OCI-LY1 (cell line): ENCODE measurements at regions not wholly inside any gene's neighbourhood (a gene's known extent, or its start where the extent isn't known, plus 50 kb on each side); places are given as distances from the start of the nearest gene placed in this dataset.

ENCODE experiments used
- H2AFZ ChIP-seq: fragments of 200-600 bp; sonication (generic), shearing (Covaris generic); 2 replicates; pipeline ENCODE4 v1.6.0; 2014; ENCODE audit warnings: antibody characterized with exemption, mild to moderate bottlenecking, low read length
- H3F3A ChIP-seq: fragments of 200-600 bp; sonication (generic), shearing (Covaris generic); 2 replicates; pipeline ENCODE4 v1.6.0; 2014; ENCODE audit warnings: mild to moderate bottlenecking, antibody characterized with exemption, low read length, moderate library complexity; ENCODE audit not compliant: insufficient read depth
- H3K27ac ChIP-seq: fragments of 200-600 bp; sonication (generic); 2 replicates; pipeline ENCODE4 v1.5.1; 2014; ENCODE audit warnings: low read length, mixed run types, mild to moderate bottlenecking, low read depth; ENCODE audit not compliant: poor library complexity, severe bottlenecking
- H3K27me3 ChIP-seq: fragments of 200-600 bp; sonication (generic); 2 replicates; pipeline ENCODE4 v1.6.0; 2014; ENCODE audit warnings: antibody characterized with exemption, mild to moderate bottlenecking, low read length, moderate library complexity; ENCODE audit not compliant: insufficient read depth
- H3K36me3 ChIP-seq: fragments of 200-600 bp; sonication (generic); 2 replicates; pipeline ENCODE4 v1.6.1; 2014; ENCODE audit warnings: mild to moderate bottlenecking, antibody characterized with exemption, low read length, moderate library complexity, mixed read lengths; ENCODE audit not compliant: insufficient read depth
- H3K4me1 ChIP-seq: fragments of 200-600 bp; sonication (generic); 2 replicates; pipeline ENCODE4 v1.5.1; 2014; ENCODE audit warnings: mild to moderate bottlenecking, low read length, moderate library complexity; ENCODE audit not compliant: insufficient read depth, severe bottlenecking
- H3K4me2 ChIP-seq: fragments of 200-600 bp; sonication (generic), shearing (Covaris generic); 2 replicates; pipeline ENCODE4 v1.6.1; 2014; ENCODE audit warnings: low read length
- H3K4me3 ChIP-seq: fragments of 200-600 bp; sonication (generic); 2 replicates; pipeline ENCODE4 v1.5.1; 2014; ENCODE audit warnings: low read length, low read depth, mild to moderate bottlenecking, mixed read lengths; ENCODE audit not compliant: poor library complexity, severe bottlenecking
- H3K79me2 ChIP-seq: fragments of 200-600 bp; shearing (Covaris generic); 2 replicates; pipeline ENCODE4 v1.6.1; 2016; ENCODE audit warnings: mixed run types, low read length, mixed read lengths; ENCODE audit not compliant: insufficient read depth
- H3K9ac ChIP-seq: fragments of 200-600 bp; sonication (generic), shearing (Covaris generic); 2 replicates; pipeline ENCODE4 v1.6.1; 2014; ENCODE audit warnings: mild to moderate bottlenecking, low read length, mixed read lengths
- H3K9me2 ChIP-seq: fragments of 200-600 bp; sonication (generic), shearing (Covaris generic); 2 replicates; pipeline ENCODE4 v1.6.1; 2014; ENCODE audit warnings: low read depth, mild to moderate bottlenecking, low read length, mixed read lengths
- H3K9me3 ChIP-seq: fragments of 200-600 bp; shearing (Covaris generic); 2 replicates; pipeline ENCODE4 v1.6.1; 2014; ENCODE audit warnings: low read length, mixed read lengths
- H4K20me1 ChIP-seq: fragments of 200-600 bp; sonication (generic), shearing (Covaris generic); 2 replicates; pipeline ENCODE4 v1.6.0; 2016; ENCODE audit warnings: mild to moderate bottlenecking, low read length; ENCODE audit not compliant: insufficient read depth
- CTCF ChIP-seq: fragments of 200-600 bp; sonication (generic), shearing (Covaris generic); IDR thresholded peaks from 2 replicates; pipeline ENCODE4 v1.5.1; 2017; ENCODE audit warnings: mild to moderate bottlenecking, antibody characterized with exemption, low read length, moderate library complexity, mixed read lengths
- EZH2 ChIP-seq: fragments of 200-600 bp; sonication (generic), shearing (Covaris generic); IDR thresholded peaks from 2 replicates; pipeline ENCODE4 v1.8.0; 2017; ENCODE audit warnings: borderline replicate concordance, mixed run types, mild to moderate bottlenecking, antibody characterized with exemption, low read length, moderate library complexity, mixed read lengths

- Histone ChIP-seq H3K9me2 (no peaks in the 10 kb centered on the region), H3K36me3 (no peaks in the 10 kb centered on the region), H3F3A (no peaks in the 10 kb centered on the region), H3K9me3 (no peaks in the 10 kb centered on the region), H3K4me2 (no peak overlapping the region), H2AFZ (no peak overlapping the region), H3K27me3 (no peaks in the 10 kb centered on the region), H3K9ac (no peak overlapping the region), H4K20me1 (no peaks in the 10 kb centered on the region), H3K27ac (no peak overlapping the region), H3K4me3 (no peak overlapping the region), H3K79me2 (no peaks in the 10 kb centered on the region), H3K4me1 (no peaks in the 10 kb centered on the region)
- no peak for TF ChIP-seq CTCF
- TF ChIP-seq EZH2, result no peak
Measured at GRCh38 chr7:84809877-84810276, 377.0 kb downstream of the SEMA3D start.

GRCh38 chr7:84803979-84804378, 382.9 kb downstream of the SEMA3D start:
- H4K20me1 ChIP-seq, result no peaks in the 10 kb centered on the region
- no peak overlapping the region for H3K4me2 ChIP-seq
- H3K9ac ChIP-seq, result no peak overlapping the region
- H2AFZ ChIP-seq, result no peak overlapping the region
- no peaks in the 10 kb centered on the region for H3K36me3 ChIP-seq
- no peaks in the 10 kb centered on the region for H3K9me2 ChIP-seq
- H3F3A ChIP-seq, result no peaks in the 10 kb centered on the region
- no peak overlapping the region for H3K4me3 ChIP-seq
- no peak for TF ChIP-seq EZH2
- TF ChIP-seq CTCF, result no peak
- no peaks in the 10 kb centered on the region for H3K4me1 ChIP-seq
- no peak overlapping the region for H3K27ac ChIP-seq
- H3K27me3 ChIP-seq, result no peaks in the 10 kb centered on the region
- no peaks in the 10 kb centered on the region for H3K9me3 ChIP-seq
- no peaks in the 10 kb centered on the region for H3K79me2 ChIP-seq

DNA sequence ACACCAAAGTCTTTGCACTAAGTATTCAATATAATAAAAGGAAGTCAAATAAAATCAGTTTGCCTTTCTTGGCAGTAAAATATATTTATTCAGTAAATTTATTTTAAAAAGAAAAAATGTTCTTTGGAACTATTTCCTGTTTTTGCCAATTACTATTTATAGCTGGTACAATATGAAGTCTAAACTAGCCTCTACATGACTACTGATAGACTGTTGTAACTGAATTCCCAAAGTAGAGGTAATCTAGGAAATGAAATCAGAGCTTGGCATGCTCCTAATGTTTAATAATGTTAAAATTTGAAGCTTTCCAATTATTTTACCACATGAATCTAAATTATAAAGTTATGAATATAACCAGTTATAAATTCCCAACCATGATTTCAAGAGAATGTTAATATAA, 385.5 kb downstream of the SEMA3D start:
- H4K20me1 ChIP-seq, result no peaks in the 10 kb centered on the region
- TF ChIP-seq EZH2, result no peak
- H3K4me3 ChIP-seq, result no peak overlapping the region
- H3K9ac ChIP-seq, result no peak overlapping the region
- no peaks in the 10 kb centered on the region for H3K27me3 ChIP-seq
- no peaks in the 10 kb centered on the region for H3K9me2 ChIP-seq
- no peak overlapping the region for H3K4me2 ChIP-seq
- H3K79me2 ChIP-seq, result no peaks in the 10 kb centered on the region
- no peak overlapping the region for H3K27ac ChIP-seq
- H3K4me1 ChIP-seq, result no peaks in the 10 kb centered on the region
- H3F3A ChIP-seq, result no peaks in the 10 kb centered on the region; the same call in 1 of the 2 replicates
- H3K9me3 ChIP-seq, result no peaks in the 10 kb centered on the region
- H3K36me3 ChIP-seq, result no peaks in the 10 kb centered on the region
- H2AFZ ChIP-seq, result no peak overlapping the region

- H3K9ac ChIP-seq, result no peak overlapping the region
- no peaks in the 10 kb centered on the region for H3K4me1 ChIP-seq
- no peaks in the 10 kb centered on the region for H3K9me2 ChIP-seq
- no peaks in the 10 kb centered on the region; the same call in 1 of the 2 replicates for H3F3A ChIP-seq
- TF ChIP-seq CTCF (no peak), EZH2 (no peak)
- H3K4me3 ChIP-seq, result no peak overlapping the region
- H4K20me1 ChIP-seq, result no peaks in the 10 kb centered on the region
- H3K27me3 ChIP-seq, result no peaks in the 10 kb centered on the region
- no peak overlapping the region for H2AFZ ChIP-seq
- no peaks in the 10 kb centered on the region for H3K9me3 ChIP-seq
- no peaks in the 10 kb centered on the region for H3K36me3 ChIP-seq
- H3K4me2 ChIP-seq, result no peak overlapping the region
- H3K79me2 ChIP-seq, result no peaks in the 10 kb centered on the region
- no peak overlapping the region for H3K27ac ChIP-seq
Measured at GRCh38 chr7:84800846-84801245, 386.0 kb downstream of the SEMA3D start.
